ENCODE measurements at regions not wholly inside any gene's neighbourhood (a gene's known extent, or its start where the extent isn't known, plus 50 kb on each side); places are given as distances from the start of the nearest gene placed in this dataset.
"Not testable (repeated sequence)": the region's sequence is repeated elsewhere in the genome, so short reads cannot be mapped to it uniquely, and the experiment has no call there.

- H3K36me3 ChIP-seq: no peaks in the 10 kb centered on the region
- 85 to 94% methylated on average over 2 of the region's 2 CpGs for WGBS, 2 donors (ENCODE audit: low coverage in 1 of 2)
- ATAC-seq: no peak
- TF ChIP-seq POLR2AphosphoS5 (IDR thresholded peaks at IDR 0.05) (no peak), EP300 (IDR thresholded peaks at IDR 0.05) (no peak), POLR2A (IDR thresholded peaks at IDR 0.05) (no peak), CTCF (IDR thresholded peaks at IDR 0.05) (no peak)
- peaks cover 0 to 5% (median 0%) of the 10 kb centered on the region in 3 donors for H3K9me3 ChIP-seq
- no peak overlapping the region for H3K27ac ChIP-seq
- H3K4me1 ChIP-seq: no peaks in the 10 kb centered on the region
- no peaks in the 10 kb centered on the region for H3K27me3 ChIP-seq
- no peak overlapping the region for H3K4me3 ChIP-seq
These were observed 854.8 kb upstream of the ARRDC3 start for GRCh38 chr5:92237896-92238295.

GRCh38 chr5:92222449-92222848, 839.3 kb upstream of the ARRDC3 start:
- TF ChIP-seq EP300 (IDR thresholded peaks at IDR 0.05): no peak
- no peak for TF ChIP-seq CTCF (IDR thresholded peaks at IDR 0.05)
- no peak for TF ChIP-seq POLR2A (IDR thresholded peaks at IDR 0.05)
- no peak for TF ChIP-seq POLR2AphosphoS5 (IDR thresholded peaks at IDR 0.05)
- H3K4me1 ChIP-seq: no peaks in the 10 kb centered on the region
- H3K27me3 ChIP-seq: no peaks in the 10 kb centered on the region
- no peaks in the 10 kb centered on the region for H3K36me3 ChIP-seq
- no peak overlapping the region for H3K27ac ChIP-seq
- no peak overlapping the region for H3K4me3 ChIP-seq
- no peak for ATAC-seq
- H3K9me3 ChIP-seq: peaks cover 0 to 18% (median 0%) of the 10 kb centered on the region in 3 donors
- WGBS, 2 donors (ENCODE audit: low coverage in 1 of 2): no CpG with 5 or more reads among the region's 1 CpG

GRCh38 chr5:92216852-92217251, 833.7 kb upstream of the ARRDC3 start:
- WGBS, 2 donors (ENCODE audit: low coverage in 1 of 2): 69 to 71% methylated on average over 2 of the region's 2 CpGs
- H3K4me3 ChIP-seq, H3K36me3 ChIP-seq, H3K27ac ChIP-seq, ATAC-seq, H3K4me1 ChIP-seq, H3K27me3 ChIP-seq: not testable (repeated sequence)
- peaks cover 0 to 29% (median 0%) of the 10 kb centered on the region in 3 donors for H3K9me3 ChIP-seq

- TF ChIP-seq POLR2AphosphoS5 (IDR thresholded peaks at IDR 0.05): no peak
- Histone ChIP-seq H3K9me3 (peaks cover 0 to 29% (median 0%) of the 10 kb centered on the region in 3 donors), H3K27me3 (no peaks in the 10 kb centered on the region), H3K36me3 (no peaks in the 10 kb centered on the region), H3K27ac (no peak overlapping the region), H3K4me1 (no peaks in the 10 kb centered on the region), H3K4me3 (no peak overlapping the region)
- ATAC-seq: no peak
- 60 to 100% methylated on average over 1 of the region's 1 CpG for WGBS, 2 donors (ENCODE audit: low coverage in 1 of 2)
These were observed 832.0 kb upstream of the ARRDC3 start for GRCh38 chr5:92215116-92215515.

GRCh38 chr5:92208265-92208664, 825.1 kb upstream of the ARRDC3 start:
- Histone ChIP-seq H3K36me3 (no peaks in the 10 kb centered on the region), H3K4me3 (no peak overlapping the region), H3K27ac (no peak overlapping the region), H3K4me1 (no peaks in the 10 kb centered on the region), H3K27me3 (no peaks in the 10 kb centered on the region), H3K9me3 (peaks cover 0 to 9% (median 0%) of the 10 kb centered on the region in 3 donors)
- WGBS, 2 donors (ENCODE audit: low coverage in 1 of 2): 68 to 89% methylated on average over 3 of the region's 3 CpGs
- no peak for ATAC-seq
- TF ChIP-seq POLR2AphosphoS5 (IDR thresholded peaks at IDR 0.05): no peak
- no peak for TF ChIP-seq CTCF (IDR thresholded peaks at IDR 0.05)
- no peak for TF ChIP-seq EP300 (IDR thresholded peaks at IDR 0.05)
- TF ChIP-seq POLR2A (IDR thresholded peaks at IDR 0.05): no peak

GRCh38 chr5:92207151-92207550, 824.0 kb upstream of the ARRDC3 start:
- WGBS, 2 donors (ENCODE audit: low coverage in 1 of 2): 20 to 45% methylated on average over 1 to 2 of the region's 2 CpGs
- Histone ChIP-seq H3K4me3 (no peak overlapping the region), H3K36me3 (no peaks in the 10 kb centered on the region), H3K27me3 (no peaks in the 10 kb centered on the region), H3K4me1 (no peaks in the 10 kb centered on the region), H3K9me3 (peaks cover 0 to 9% (median 0%) of the 10 kb centered on the region in 3 donors), H3K27ac (no peak overlapping the region)
- ATAC-seq: no peak
- TF ChIP-seq POLR2AphosphoS5 (IDR thresholded peaks at IDR 0.05): no peak
